ENCODE measurements at regions not wholly inside any gene's neighbourhood (a gene's known extent, or its start where the extent isn't known, plus 50 kb on each side); places are given as distances from the start of the nearest gene placed in this dataset.
"Not testable (repeated sequence)": the region's sequence is repeated elsewhere in the genome, so short reads cannot be mapped to it uniquely, and the experiment has no call there.

DNA sequence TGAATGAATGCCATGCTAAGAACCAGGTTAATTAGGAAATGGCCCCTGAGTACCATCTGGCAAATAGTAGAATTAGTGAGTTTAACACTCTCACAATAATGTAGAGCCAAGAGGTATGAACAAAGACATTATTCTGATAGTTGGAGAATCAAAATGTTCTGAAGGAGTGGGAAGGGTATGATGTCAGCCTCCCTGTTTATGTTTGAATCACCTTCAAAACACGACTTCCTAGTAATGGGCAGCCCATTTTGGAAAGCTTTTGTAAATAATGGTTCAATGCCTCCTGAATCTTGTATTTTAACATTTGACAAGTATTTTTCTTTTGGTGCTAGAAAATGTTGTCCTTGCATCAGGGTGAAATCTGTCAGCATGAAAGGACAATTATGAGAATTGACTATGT lies 108.3 kb downstream of the DSEL start:
- in situ Hi-C loops (cut with MboI; ENCODE audit: low sequenced_read_pairs) = no loop called here
- Histone ChIP-seq H3K36me3 (replicated peaks) (no peaks in the 10 kb centered on the region), H3K9me3 (no peaks in the 10 kb centered on the region), H3K27me3 (ENCODE audit: low read depth) (no peaks in the 10 kb centered on the region), H3K4me3 (no peak overlapping the region), H3K4me1 (peaks cover 6% of the 10 kb centered on the region)
- no peak for DNase-seq (ENCODE audit: low spot score in 2 of 2)

DNA sequence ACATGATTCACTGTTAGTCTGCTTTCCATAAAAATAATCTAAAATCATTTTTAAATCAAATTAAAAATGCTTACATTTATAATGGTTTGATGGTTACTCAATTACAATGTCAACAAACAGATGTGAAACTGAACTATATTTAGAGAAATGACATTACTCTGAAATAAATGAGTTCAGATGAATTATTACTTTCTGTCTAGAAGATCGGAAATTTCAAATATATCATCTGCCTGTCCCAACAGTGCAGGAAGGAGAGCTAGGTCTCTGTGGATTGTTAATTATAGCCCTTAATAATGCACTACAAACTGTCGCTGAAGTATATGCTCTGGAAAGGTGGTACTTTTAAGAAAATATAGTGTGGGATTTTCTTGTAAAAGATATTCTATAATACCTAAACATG lies 109.8 kb downstream of the DSEL start:
- Histone ChIP-seq H3K27me3 (ENCODE audit: low read depth) (no peaks in the 10 kb centered on the region), H3K4me3 (no peak overlapping the region), H3K36me3 (replicated peaks) (no peaks in the 10 kb centered on the region), H3K4me1 (peaks cover 6% of the 10 kb centered on the region), H3K9me3 (no peaks in the 10 kb centered on the region)
- in situ Hi-C loops (cut with MboI; ENCODE audit: low sequenced_read_pairs) = no loop called here
- no peak for DNase-seq (ENCODE audit: low spot score in 2 of 2)

DNA sequence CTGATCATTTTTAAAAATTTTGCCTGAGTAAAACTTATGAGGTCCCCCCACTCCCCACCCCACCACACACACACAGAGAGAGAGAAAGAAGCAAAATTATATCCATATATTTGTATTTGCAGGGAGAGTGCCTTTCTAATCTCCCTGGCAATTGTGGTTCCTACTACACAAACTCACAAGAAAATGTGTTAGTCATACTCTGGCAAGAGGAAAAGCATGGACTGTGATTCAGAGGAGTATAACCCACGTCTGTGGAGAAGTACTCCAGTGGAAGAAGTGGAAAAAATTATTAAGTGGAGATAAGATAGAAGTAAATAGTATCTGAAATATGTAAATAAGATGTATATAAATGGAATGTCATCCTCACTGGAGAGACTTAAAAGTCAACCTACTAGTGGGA lies 114.0 kb downstream of the DSEL start:
- Histone ChIP-seq H3K27me3 (ENCODE audit: low read depth) (no peaks in the 10 kb centered on the region), H3K4me3 (no peak overlapping the region), H3K4me1 (no peaks in the 10 kb centered on the region), H3K36me3 (replicated peaks) (no peaks in the 10 kb centered on the region), H3K9me3 (no peaks in the 10 kb centered on the region)
- no peak for DNase-seq (ENCODE audit: low spot score in 2 of 2)
- in situ Hi-C loops (cut with MboI; ENCODE audit: low sequenced_read_pairs) = no loop called here

DNA sequence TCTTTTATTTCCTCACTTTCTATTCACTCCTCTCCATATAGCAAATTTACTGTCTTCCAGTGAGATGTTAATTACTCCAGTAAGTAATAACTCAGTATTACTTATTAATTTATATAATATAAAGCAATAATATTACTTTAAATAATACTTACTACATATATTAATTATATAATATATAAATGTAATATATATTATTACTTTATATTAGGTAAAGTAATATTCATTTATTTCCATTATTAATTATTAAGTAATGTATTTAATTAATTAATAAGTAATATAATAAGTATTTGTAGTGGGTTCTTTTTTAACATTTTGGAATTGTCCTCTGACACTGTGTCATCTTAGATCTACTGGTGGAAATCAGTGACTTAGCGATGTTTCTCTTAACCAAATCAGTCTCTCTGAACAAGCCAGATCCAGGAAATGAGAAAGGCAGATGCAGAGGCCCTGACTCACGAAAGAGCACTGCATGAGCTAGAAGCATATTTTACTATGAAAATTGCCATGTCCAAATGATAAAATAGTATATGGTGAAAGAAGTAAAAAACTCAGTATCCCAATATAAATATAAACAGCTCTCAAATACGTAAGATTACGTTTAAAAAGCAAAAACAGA lies 115.9 kb downstream of the DSEL start:
- no peaks in the 10 kb centered on the region for H3K9me3 ChIP-seq
- DNase-seq (ENCODE audit: low spot score in 2 of 2) = no peak
- no peaks in the 10 kb centered on the region for H3K27me3 ChIP-seq (ENCODE audit: low read depth)
- H3K4me1 ChIP-seq = no peaks in the 10 kb centered on the region
- no peaks in the 10 kb centered on the region for H3K36me3 ChIP-seq (replicated peaks)
- H3K4me3 ChIP-seq = no peak overlapping the region
- in situ Hi-C loops (cut with MboI; ENCODE audit: low sequenced_read_pairs) = no loop called here

DNA sequence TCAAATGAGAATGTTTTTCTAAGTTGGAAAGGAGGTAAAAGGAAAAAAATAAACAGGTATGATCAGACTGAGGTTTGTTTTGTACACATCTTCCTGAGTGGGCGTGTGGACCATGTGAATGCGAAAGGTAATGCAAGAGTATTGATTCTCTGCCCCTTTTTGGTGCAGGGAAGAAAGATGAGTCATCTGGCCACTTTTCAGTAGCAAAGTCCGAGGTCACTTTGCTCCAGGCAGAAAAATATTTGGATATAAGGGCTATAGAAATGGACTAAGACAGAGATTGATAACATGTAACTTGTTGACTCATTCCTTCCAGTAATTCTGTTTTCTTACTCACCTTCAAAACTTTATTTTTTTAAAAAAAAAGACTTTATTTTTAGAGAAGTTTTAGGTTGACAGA lies 130.5 kb downstream of the DSEL start:
- no peak overlapping the region for H3K4me3 ChIP-seq
- in situ Hi-C loops (cut with MboI; ENCODE audit: low sequenced_read_pairs) = no loop called here
- no peaks in the 10 kb centered on the region for H3K9me3 ChIP-seq
- no peaks in the 10 kb centered on the region for H3K27me3 ChIP-seq (ENCODE audit: low read depth)
- DNase-seq (ENCODE audit: low spot score in 2 of 2) = no peak
- no peaks in the 10 kb centered on the region for H3K36me3 ChIP-seq (replicated peaks)
- peaks cover 20% of the 10 kb centered on the region for H3K4me1 ChIP-seq

DNA sequence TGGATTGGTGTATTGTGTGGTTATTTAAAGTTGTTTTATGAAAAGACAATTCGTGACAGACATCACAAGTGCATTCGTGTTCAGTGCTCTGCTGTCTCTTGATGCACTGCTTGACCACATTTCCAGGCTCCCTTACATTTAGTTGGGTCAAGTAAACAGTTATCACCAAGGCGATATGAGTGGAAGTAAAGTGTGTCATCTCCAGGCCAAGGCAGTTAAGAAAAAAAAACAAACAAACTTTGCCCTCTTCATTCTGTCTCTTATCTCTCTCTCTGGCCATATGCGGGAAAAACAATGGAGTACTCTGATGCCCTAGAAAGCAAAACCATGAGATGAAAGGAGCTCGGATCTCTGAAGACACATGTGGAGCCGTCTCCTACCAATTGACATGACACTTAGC lies 131.1 kb downstream of the DSEL start:
- Histone ChIP-seq H3K27me3 (ENCODE audit: low read depth) (no peaks in the 10 kb centered on the region), H3K4me3 (no peak overlapping the region), H3K4me1 (peaks cover 14% of the 10 kb centered on the region), H3K9me3 (no peaks in the 10 kb centered on the region), H3K36me3 (replicated peaks) (no peaks in the 10 kb centered on the region)
- DNase-seq (ENCODE audit: low spot score in 2 of 2) = no peak
- in situ Hi-C loops (cut with MboI; ENCODE audit: low sequenced_read_pairs) = no loop called here

DNA sequence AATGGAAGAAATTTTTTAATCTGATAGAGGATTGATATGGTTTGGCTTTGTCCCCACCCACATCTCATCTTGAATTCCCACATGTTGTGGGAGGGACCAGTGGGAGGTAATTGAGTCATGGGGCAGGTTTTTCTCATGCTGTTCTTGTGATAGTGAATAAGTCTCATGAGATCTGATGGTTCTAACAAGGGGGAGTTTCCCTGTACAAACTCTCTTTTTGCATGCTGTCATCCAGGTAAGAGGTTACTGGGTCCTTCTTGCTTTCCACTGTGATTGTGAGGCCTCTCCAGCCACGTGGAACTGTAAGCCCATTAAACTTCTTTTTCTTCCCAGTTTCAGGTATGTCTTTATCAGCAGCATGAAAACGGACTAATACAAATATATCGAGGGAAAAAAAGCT lies 132.5 kb downstream of the DSEL start:
- H3K27me3 ChIP-seq (ENCODE audit: low read depth); DNase-seq (ENCODE audit: low spot score in 2 of 2); H3K4me1 ChIP-seq; H3K9me3 ChIP-seq; H3K4me3 ChIP-seq; in situ Hi-C loops (cut with MboI; ENCODE audit: low sequenced_read_pairs); H3K36me3 ChIP-seq (replicated peaks): not testable (repeated sequence)

DNA sequence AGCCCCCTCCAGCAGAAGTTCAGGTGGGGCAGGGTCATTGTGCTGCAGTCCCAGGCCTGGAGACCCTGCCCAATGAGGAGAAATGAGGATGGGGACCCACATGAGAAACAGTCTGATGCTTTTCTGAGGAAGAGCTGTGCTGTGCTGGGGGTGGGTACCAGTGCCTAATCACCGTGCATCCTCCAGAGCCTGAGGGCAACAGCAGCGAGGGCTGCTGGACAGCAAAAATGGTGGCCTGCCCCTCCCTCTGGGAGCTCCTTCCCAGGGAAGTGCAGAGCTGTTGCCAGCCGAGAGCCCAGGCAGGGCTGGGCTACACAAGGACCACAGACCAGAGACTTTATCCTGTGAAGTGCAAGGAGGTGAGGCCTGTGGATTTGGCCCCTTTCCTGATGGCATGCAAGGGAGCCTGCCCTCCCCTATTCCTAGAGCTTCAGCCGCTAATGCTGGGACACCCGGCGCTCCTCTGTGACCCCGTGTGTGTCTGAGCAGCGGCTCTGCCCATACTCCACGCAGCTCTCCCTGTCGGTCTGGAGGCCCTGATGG lies 134.8 kb downstream of the DSEL start:
- in situ Hi-C loops (cut with MboI; ENCODE audit: low sequenced_read_pairs) = no loop called here
- Histone ChIP-seq H3K27me3 (ENCODE audit: low read depth) (no peaks in the 10 kb centered on the region), H3K4me3 (no peak overlapping the region), H3K36me3 (replicated peaks) (no peaks in the 10 kb centered on the region), H3K9me3 (no peaks in the 10 kb centered on the region), H3K4me1 (no peaks in the 10 kb centered on the region)
- no peak for DNase-seq (ENCODE audit: low spot score in 2 of 2)

DNA sequence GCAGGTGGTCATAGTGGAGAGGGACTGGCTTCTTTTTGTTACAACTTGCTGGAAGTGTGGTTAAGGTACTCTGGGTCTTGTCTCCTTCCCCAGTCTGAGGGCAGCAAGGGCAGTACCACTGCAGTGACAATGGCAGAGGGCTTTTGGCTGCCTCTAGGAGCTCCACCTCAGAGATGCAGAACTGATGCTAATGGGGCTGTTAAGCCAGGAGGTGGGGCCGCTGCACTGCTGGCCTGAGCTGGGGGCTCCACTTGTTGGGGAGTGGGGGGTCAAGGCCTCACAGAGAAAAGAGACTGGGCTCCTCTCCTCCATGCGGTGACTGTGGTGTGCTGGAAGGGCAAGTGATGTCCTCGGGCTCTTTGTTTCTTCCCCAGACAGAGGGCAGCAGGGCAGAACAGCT lies 135.7 kb downstream of the DSEL start:
- Histone ChIP-seq H3K4me1 (no peaks in the 10 kb centered on the region), H3K9me3 (no peaks in the 10 kb centered on the region), H3K27me3 (ENCODE audit: low read depth) (no peaks in the 10 kb centered on the region), H3K4me3 (no peak overlapping the region), H3K36me3 (replicated peaks) (no peaks in the 10 kb centered on the region)
- in situ Hi-C loops (cut with MboI; ENCODE audit: low sequenced_read_pairs) = no loop called here
- DNase-seq (ENCODE audit: low spot score in 2 of 2) = no peak

DNA sequence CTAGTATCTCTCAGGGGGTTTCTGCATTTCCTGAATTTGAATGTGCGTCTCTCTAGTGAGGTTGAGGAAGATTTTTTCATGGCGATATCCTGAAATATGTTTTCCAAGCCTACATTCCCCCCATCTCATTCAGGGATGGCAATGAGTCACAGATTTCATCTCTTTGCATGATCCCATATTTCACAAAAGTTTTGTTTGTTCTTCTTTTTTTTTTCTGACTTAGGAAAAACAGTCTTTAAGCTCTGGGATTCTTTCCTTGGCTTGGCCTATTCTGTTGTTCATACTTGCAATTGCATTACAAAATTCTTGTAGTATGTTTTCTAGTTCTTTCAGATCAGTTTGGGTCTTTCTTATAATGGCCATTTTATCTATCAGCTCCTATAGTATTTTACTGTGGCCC lies 136.5 kb downstream of the DSEL start:
- DNase-seq (ENCODE audit: low spot score in 2 of 2) = no peak
- H3K9me3 ChIP-seq = no peaks in the 10 kb centered on the region
- no peaks in the 10 kb centered on the region for H3K4me1 ChIP-seq
- in situ Hi-C loops (cut with MboI; ENCODE audit: low sequenced_read_pairs) = no loop called here
- no peaks in the 10 kb centered on the region for H3K36me3 ChIP-seq (replicated peaks)
- no peaks in the 10 kb centered on the region for H3K27me3 ChIP-seq (ENCODE audit: low read depth)
- no peak overlapping the region for H3K4me3 ChIP-seq

DNA sequence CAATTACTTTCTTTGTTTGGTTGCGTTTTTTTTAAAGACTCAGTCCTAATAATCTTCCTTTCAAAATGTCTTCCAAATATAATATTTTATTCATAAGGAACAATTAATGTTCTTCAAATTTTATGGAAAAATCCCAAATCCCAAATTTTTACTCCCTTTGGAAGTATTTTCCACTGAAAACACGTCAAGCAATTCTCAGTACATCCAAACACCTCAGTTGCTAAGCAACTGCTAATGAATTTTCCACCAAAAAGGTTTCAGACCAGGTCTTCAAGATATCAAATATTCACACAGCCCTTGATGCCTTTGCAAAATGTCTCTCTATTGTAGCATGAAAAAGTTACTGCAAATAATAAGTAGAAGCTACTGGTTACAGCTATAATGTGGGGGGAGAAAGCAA lies 140.1 kb downstream of the DSEL start:
- in situ Hi-C loops (cut with MboI; ENCODE audit: low sequenced_read_pairs) = no loop called here
- H3K4me3 ChIP-seq = no peak overlapping the region
- H3K27me3 ChIP-seq (ENCODE audit: low read depth) = no peaks in the 10 kb centered on the region
- H3K9me3 ChIP-seq = no peaks in the 10 kb centered on the region
- DNase-seq (ENCODE audit: low spot score in 2 of 2) = no peak
- H3K4me1 ChIP-seq = no peaks in the 10 kb centered on the region
- no peaks in the 10 kb centered on the region for H3K36me3 ChIP-seq (replicated peaks)

DNA sequence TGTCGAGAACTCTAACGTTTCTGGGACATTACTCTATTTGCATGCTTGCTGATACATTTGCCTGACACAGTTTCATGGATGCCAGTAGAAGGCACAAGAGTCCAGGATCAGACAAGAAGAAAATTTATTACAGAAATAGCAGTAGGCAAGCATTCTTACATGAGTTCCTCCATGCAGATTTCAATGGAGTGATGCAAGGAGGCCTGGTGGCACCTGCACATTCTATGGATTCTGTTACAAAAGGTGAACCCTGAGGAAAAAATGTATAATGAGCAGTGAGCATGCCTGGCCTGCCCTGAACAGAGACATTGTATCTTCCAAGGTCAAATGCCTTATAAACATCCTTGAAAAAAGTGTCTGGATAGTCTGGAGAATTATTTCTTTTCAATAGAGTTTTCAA lies 142.9 kb downstream of the DSEL start:
- Histone ChIP-seq H3K36me3 (replicated peaks) (no peaks in the 10 kb centered on the region), H3K9me3 (no peaks in the 10 kb centered on the region), H3K4me3 (no peak overlapping the region), H3K27me3 (ENCODE audit: low read depth) (no peaks in the 10 kb centered on the region), H3K4me1 (no peaks in the 10 kb centered on the region)
- DNase-seq (ENCODE audit: low spot score in 2 of 2) = no peak
- in situ Hi-C loops (cut with MboI; ENCODE audit: low sequenced_read_pairs) = no loop called here

DNA sequence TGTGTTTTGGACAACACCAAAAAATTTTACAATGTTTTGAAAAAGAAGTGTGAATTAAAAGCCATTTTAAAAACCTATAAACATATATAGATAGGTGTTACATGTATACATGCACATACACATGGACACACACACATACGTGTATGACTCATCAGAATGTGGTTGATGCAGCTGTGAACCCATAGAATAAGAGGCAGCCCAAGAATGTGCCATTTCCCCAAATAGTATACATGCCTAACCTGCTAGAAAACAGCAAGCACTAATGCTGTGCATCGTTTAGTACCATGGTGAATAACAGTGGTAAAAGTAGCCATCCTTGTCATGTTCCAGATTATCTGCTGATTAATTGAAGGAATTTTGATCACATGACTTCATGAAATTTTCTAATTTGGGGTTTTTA lies 149.0 kb downstream of the DSEL start:
- no peaks in the 10 kb centered on the region for H3K4me1 ChIP-seq
- in situ Hi-C loops (cut with MboI; ENCODE audit: low sequenced_read_pairs) = no loop called here
- no peaks in the 10 kb centered on the region for H3K27me3 ChIP-seq (ENCODE audit: low read depth)
- no peaks in the 10 kb centered on the region for H3K9me3 ChIP-seq
- no peaks in the 10 kb centered on the region for H3K36me3 ChIP-seq (replicated peaks)
- DNase-seq (ENCODE audit: low spot score in 2 of 2) = no peak
- H3K4me3 ChIP-seq = no peak overlapping the region

DNA sequence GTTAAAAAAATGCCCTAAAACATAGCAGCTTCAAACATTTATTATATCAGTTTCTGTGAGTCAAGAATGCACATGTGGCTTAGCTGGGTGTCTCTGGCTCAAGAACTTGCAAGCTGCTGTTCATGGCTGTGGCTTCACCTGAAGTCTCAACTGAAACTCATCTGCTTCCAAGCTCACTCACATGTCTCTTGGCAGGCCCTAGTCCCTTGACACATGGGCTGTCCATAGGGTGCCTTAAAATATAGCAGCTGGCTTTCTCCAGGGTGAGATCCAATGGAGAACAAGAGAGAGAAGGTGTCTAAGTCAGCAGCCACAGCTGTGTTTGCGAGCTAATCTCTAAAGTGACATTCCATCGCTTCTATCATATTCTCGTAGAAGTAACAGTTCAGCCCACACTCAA lies 152.8 kb downstream of the DSEL start:
- no peak overlapping the region for H3K4me3 ChIP-seq
- in situ Hi-C loops (cut with MboI; ENCODE audit: low sequenced_read_pairs) = no loop called here
- no peaks in the 10 kb centered on the region for H3K9me3 ChIP-seq

DNA sequence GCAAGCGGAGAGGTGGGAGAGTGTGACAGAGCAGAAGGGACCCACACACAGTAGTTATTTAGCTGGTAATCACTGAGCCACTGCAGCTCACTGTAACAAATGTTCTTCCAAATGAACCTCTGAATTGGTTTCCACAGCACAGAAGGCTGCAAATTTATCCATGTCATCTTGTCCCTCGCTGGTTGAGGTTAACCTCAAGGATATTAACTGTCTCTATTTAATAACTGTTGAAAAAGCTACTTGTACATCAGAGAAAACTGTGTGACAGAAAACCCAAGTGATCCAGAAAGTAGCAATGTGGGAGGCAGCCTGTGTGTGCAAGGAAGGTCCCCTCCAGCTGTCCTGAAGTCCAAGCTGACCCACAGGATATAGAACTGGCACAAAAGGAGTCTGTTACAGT lies 153.6 kb downstream of the DSEL start:
- Histone ChIP-seq H3K4me1 (no peaks in the 10 kb centered on the region), H3K4me3 (no peak overlapping the region), H3K9me3 (no peaks in the 10 kb centered on the region), H3K36me3 (replicated peaks) (no peaks in the 10 kb centered on the region), H3K27me3 (ENCODE audit: low read depth) (no peaks in the 10 kb centered on the region)
- DNase-seq (ENCODE audit: low spot score in 2 of 2) = no peak
- in situ Hi-C loops (cut with MboI; ENCODE audit: low sequenced_read_pairs) = no loop called here

More for the DNA sequence above, 152.8 kb downstream of the DSEL start:
- no peak for DNase-seq (ENCODE audit: low spot score in 2 of 2)
- H3K4me1 ChIP-seq = no peaks in the 10 kb centered on the region
- H3K36me3 ChIP-seq (replicated peaks) = no peaks in the 10 kb centered on the region
- no peaks in the 10 kb centered on the region for H3K27me3 ChIP-seq (ENCODE audit: low read depth)
